GM21390 (cell line): ENCODE measurements at regions not wholly inside any gene's neighbourhood (a gene's known extent, or its start where the extent isn't known, plus 50 kb on each side); places are given as distances from the start of the nearest gene placed in this dataset.

Source experiments
- ATAC-seq: cut with Tn5 transposase; IDR thresholded peaks from one replicate; pipeline ENCODE4 v1.9.1; 2021; ENCODE audit not compliant: unreplicated experiment

DNA sequence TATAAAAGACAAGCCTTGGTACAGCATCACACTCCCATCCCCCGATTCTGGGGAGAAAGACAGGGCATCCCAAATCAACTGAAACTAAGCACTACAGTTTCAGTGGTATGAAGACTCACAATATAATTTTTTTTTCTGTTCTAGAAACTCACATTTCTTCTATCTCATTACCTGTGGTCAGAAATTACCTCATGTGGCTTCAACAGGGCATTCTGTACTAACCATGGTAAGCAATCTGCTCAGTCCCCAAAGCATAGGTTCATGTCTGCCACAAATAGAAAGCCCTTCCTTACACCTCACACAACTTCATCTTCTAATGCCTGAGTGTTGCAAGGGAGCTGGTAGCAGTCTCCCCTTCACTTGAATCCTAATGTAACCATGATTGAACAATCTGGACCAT is 147.4 kb upstream of the POU2AF2 start:
- ATAC-seq = no peak

DNA sequence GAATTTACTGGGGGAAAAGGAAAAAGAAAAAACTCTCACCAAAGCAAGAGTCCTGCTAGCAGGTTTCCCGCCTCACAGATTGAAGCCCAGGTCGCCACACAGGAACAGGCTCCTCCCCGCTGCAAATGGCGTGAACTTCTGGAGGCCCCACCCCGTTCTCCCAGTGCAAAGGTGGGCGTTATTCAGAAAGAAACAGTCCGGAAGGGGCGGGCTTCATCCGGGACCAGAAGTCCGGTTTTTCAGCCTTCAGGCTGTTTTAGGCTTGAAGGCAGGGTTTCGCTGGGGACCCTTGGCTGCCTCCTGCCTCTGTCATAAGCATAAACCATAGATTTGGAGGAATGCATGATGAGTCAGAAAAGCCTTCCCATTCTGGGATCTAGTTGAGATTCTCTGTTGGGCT is 148.3 kb upstream of the POU2AF2 start:
- ATAC-seq = no peak

DNA sequence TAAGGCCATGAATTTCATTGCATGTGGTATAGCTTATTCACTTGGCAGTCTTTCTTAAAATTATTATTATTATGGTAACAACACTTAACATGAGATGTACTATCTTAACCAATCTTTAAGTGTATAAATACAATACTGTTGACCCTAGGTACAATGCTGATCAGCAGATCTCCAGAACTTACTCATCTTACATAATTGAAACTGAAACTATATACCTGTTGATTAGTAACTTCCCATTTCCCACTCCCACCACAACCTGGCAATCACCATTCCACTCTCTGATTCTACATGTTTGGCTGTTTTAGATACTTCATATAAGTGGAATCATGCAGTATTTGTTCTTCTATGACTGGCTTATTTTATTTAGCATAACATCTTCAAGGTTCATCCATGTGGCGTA is 150.2 kb upstream of the POU2AF2 start:
- ATAC-seq = no peak

DNA sequence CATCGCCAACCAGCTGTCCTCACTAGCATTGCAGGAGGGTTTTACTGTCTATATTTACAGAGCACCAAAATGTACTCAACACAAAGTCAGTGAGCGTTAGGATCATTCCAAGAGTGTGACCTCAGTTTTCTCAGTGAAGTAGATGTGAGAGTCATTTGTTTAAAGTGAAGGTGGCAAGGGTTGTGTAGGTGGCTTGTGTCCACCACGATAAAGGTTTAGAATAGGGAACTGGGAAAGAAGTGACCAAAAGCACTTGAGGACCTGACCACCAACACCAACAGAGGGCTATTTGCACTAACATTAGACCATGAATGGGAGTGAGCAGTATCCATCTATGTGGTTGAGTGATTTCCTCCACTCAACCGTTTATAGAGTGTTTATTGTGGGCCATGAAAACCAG is 152.5 kb upstream of the POU2AF2 start:
- ATAC-seq = no peak

DNA sequence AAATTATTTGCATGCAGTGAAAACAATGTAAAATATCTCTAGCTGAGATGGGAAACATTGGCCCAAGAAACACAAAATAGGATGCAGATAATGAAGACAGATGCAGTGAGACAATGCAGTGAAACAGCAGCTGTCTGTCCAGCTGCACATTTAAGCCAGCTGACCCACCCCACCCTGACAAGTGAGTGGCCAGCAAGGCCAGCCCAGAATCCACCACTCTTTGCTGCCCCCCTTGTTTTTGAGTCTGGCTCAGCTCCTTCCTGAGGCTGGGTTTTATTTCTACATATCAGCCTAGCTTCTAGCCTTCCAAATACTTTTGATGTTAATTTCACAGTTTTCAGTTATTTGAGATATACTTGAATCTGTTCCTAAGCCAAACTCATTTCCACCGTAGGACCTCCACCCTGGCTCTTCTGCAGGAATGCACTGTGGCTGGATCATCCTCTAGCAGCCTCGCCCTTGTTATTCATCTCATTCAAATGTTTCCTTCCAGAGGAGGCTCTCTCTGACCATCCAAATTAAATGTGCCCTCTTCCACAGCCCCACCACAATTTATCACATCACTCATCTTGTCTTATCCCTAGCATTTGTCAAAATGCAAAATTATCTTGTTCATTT is 154.1 kb upstream of the POU2AF2 start:
- ATAC-seq = no peak

DNA sequence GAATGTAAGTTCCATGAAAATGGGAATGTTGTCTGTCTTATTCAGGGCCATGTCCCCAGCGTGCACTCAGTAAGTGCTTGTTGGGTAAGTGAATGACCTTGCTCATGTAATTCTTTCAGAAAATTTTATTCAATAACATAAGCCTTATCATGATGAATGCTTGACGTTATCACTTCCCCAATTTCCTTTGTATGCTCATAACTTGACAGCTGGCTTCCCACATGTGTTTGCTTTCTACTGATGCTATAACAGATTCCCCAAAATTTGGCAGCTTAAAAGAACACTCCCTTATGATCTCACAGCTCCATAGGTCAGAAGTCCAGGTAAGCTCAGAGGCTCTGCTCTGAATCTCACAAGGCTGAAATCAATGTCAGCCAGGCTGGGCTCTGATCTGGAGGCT is 155.8 kb upstream of the POU2AF2 start:
- ATAC-seq = no peak

DNA sequence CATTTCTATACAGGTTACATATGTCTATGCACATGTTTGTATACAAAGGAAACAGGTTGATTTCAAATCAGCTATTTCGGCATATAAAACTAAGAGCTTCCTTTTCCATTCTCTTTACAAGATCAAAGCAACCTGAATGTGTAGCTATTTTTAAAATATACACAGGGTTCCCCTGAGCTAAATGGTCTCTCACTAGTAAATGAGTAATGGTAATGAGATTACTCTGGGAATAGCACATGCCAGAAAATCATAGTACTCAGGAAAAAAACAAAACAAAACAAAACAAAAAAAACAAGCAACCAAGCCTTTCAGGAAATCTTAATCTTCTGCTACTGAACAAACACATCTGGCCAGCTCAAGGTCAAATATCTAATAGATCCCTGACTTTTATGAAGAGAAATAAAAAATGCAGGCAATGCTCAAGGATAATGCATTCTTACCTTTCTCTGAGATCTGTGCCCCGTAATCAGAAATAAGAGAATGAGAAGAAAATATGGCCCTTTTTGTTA is 156.6 kb upstream of the POU2AF2 start:
- no peak for ATAC-seq

DNA sequence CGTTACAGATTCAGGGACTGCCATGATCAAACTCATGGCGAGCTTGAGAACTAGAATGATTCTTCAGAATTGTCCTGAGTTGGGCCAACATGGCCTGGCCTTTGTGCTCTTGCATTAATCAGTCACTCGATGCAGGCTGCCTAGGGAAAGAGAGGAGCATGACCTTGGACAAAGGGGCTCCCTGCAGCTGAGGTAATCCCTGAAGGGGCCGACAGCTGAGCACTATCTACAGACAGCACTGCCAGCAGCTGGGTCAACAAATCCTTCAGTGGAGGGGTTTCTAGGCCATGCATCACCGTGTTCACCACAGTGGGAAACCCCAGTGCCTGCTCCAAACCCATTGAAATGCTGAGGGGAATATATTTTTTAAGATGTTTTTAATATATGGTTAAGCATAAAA is 159.5 kb upstream of the POU2AF2 start:
- no peak for ATAC-seq

DNA sequence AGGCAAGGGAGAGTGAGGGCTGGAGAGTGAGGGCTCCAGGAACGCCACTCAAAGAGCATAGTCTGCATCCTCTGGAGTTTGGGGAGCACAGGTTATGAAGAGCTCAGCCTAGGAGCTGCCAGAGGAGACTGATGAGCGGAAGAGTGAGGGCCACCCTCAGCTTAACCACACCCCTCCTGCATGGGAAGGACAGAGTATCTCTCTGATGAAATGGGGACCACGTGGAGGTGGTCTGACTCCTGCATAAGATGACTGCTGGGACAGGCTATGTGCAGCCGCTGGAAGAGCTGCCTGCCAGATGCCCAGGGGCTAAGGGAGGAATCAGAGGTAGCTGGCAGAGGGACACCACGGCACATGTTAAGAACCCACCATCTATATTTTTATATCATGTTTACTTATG is 162.9 kb upstream of the POU2AF2 start:
- ATAC-seq = no peak

DNA sequence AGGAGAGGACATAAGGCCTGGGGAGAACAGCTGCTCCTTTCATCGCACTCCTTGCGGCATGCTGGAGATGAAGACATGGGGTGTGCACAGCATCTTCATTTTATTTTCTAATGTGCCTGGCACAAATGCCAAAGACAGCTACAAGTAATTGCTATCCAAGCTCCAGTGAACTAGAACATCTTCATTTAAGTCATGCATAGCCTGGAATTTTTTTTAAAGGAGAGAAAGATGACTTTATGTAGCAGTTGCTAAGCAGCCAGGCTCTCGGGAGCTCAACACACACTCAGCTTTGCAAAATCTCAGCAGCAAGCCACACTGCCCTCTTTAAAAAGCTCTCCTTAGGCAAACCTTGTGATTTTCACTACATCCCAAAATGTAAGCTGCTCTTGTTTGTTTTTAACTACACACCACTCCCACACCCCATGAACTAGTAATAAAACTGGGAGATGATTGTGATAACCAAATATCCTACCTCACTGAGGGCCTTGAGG is 164.5 kb upstream of the POU2AF2 start:
- no peak for ATAC-seq

DNA sequence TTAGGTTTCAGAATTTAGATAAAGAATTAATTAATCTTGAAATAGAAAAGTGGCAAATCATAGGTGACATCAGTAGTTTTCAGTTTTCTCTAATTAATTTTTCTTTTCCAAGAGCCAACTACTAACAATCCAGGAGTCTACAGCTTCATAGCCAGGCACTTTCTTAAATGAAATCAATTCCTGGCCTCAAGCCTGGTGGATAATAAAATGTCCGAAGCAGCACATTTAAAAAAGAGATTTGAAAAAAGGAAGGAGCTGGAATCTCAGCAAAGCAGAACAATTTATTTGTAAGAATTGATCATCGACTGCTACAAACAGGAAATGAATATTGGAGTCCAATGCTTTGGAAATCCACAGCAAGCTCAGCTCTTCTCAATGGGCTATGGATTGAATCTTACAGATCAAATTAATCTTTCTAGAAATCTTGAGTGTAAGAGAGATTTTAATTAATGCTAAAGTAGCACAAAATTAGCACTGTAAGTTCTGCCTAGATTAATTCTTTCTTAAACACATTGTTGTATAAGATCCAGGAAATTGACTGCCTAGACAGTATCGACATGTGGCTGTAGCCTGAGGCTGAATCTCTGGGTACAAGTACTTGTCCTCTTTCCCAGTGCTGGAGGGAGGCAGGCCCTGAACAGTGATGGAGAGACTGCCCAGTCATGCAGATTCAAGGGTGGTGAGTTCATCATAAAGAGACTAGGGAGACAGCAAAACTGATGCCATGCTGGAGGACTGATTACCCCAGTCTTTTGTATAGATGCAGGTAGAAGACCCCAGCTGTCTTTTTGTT is 167.8 kb upstream of the POU2AF2 start:
- no peak for ATAC-seq

DNA sequence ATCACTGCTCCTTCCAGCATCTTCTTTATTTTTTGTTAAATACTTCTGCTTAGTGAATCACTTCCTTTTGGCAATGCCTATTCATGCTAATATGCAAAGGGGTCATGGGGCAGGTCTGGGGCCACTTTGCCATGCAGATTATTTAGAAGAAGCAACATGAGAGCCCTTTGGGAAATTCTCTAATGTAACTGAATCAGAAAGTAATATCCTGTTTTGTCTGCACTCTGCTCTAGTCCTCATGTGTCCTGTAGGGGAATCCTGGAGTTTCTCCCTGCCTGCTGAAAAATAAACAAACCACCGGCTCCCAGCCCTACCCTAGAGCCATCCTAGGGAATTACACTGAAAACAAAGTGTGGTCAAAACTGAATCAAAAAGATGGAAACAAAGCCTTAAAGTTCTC is 176.5 kb upstream of the POU2AF2 start:
- ATAC-seq = no peak

DNA sequence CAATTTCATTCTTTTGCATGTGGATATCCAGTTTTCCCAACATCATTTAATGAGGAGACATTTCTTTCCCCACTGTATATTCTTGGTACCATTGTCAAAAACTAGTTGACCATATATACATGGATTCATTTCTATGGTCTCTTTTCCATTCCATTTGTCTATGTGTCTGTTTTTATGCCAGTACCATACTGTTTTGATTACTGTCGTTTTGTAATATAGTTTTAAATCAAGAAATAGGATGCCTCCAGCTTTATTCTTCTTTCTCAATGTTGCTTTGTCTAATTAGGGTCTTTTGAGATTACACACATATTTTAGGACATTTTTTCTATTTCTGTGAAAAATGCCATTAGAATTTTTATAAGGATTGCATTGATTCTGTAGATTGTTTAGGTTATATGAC is 177.5 kb upstream of the POU2AF2 start:
- ATAC-seq = no peak

DNA sequence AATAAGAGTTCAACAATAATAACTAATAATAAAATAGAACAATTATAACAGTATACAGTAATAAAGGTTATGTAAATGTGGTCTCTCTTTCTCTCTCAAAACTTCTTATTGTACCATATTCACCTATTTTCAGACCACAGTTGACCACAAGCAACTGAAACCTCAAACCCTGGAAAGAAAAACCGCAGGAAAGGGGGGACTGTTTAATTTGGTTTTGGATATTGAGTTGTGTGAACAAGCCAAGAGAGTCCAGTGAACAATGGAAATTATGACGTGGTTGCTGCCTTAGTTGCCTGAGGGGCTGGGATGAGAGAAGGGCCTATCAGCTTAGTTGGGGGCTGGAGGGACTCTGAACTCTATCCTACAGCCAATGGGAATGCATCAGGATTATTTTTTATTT is 178.7 kb upstream of the POU2AF2 start:
- ATAC-seq = no peak

DNA sequence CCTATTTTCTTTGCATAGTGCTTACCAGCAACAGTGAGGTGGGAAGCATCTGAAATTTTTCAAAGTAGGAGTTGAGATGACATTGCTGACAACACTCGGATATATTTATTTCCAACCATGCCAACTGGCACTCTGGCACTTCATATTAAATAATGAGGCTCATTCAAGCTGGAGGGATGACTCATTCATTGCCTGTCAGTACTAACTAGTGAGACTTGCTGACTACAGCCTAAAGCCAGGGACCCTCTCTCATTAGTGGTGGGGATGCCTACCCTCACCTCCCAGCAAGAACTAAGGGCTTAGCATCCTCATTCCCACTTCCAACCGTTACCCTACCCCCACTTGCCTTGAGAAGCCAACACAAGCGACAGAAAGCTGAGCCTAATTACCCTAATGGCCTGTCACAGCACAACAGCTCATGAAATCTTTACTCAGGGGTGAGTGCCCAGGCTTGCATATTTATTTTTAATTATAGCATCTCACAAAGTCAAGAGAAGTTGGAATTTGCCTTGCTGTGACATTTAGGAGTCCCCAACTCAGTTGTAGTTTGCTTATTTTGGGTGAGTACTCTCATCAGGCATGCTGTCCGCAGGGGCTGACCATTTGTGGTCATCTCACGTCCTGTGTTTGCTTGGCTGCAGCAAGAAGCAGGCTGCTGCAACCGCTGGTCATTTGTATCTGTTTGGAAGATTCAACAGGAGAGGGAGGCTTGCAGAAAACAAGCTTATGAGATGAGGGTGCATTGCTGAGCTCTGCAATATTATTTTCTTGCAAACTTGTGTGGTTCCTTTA is 181.6 kb upstream of the POU2AF2 start:
- ATAC-seq = no peak

DNA sequence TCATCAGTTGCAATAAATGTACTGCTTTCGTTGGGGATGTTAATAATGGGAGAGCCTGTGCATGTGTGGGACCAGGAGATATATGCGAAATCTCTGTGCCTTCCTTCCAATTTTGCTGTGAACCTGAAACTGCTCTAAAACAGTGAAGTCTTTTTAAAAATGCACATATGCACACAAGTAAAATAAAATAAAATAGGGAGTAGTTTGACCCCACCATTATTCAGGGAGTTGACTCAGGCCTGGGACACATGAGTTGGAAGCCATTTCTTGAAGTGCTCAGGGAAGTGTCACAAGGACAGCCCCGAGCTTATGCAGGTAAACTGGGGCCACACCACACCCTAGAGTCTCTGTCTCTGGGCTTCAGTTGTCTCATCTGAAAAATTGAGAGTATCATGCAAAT is 183.1 kb upstream of the POU2AF2 start:
- no peak for ATAC-seq

DNA sequence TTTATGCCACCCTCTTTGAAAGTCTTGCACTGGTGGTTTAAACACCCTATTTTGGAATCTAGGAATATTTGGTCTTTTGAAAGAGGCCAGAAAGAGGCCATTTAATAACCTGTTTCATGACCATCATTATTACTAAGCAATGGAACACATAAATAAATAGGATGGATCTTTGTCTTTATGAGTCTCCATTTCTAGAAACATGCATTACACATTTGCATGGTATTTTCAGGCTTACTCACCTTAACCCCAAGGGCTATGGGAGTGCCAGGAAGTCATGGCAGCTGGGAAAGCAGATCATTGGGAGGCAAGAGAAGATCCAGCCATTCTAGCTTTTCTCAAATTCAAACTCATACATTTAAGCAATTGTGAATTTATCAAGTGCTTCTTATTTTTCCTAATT is 185.8 kb upstream of the POU2AF2 start:
- no peak for ATAC-seq

DNA sequence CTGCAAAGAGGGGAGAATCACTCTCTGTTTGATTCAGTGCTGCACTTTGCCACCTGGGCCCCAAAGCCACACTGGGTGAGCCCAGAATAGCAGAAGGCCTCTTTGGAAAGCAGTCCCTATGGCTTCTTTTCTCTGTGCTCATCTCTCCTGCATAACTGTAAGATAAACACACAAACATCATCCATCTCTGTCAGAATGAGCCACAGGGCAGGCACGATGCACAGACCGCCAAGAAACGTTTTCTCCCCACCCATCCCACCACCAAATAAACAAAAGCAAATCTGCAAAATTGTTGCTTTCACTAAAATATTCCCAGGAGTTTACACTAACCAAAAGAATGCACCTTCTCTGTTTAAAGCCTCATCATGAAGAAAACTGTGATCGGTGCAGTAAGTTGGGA is 196.4 kb upstream of the POU2AF2 start:
- ATAC-seq = no peak

DNA sequence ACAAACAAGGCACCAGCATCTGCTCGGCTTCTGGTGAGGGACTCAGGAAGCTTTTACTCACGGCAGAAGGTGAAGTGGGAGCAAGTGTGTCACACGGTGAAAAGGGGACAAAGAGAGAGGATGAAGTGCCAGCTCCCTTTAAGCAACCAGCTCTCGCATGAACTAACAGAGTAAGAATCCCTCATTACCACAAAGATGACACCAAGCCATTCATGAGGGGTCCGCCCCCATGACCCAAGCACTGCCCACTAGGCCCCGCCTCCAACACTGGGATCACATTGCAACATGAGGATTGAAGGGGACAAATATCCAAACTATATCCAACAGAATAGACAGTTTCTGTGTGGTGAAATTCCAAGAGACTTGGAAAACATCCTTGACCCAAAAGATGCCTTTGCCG is 198.2 kb upstream of the POU2AF2 start:
- no peak for ATAC-seq

DNA sequence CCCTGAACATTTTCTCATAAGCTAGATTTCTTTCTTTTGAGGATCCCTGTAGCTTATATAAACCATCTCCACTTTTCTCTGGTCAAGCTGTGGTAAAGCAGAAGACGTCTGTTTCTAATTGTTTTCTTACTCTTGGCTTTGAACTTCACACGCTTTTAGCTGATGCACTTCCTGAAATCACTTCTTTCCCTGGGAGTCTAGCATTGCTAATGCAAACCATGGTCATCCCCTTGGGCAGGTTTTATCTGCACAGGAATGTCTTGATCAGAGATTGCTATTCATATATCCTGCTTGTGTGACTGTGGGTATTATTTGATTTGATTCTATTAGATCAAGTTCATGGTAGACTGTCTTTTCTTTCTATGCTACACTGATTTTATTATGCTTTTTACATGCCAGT is 199.2 kb upstream of the POU2AF2 start:
- ATAC-seq = no peak

DNA sequence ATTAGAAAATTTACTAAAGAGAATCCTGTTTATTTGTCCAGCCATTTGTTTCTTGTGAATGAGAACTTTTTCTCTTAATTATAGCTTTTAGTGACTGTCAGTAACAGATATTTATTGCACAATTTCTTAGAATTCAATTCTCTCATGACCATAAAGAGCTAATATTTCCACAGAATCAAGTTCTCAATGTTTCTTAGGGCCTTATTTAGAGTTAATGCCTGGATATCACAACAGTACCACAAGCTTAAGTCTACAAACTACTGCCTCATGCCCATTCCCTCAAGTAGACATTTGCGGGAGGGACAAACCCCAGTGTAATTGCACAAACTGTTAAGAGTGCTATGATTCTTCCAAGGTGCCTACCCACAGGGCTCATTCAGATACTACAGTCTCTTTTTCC is 199.7 kb upstream of the POU2AF2 start:
- ATAC-seq = no peak

DNA sequence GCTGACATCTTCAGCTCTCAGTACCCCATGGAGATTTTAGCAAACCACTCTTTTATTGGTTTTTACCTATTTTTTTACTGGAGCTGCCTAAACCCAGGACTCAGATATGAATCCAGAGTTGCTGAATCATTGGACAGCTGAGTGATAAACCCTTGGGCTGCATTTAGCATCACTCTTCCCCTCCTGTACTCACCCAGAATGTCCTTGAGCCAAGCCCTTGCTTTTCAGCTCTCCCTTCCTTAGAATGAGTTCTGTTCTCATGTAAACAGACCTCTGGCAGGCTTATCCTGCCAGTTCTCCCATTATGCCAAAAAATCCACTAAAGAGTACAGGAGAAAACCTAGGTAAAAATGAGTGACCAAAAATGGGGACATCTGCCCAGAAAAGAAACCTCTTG is 200.1 kb upstream of the POU2AF2 start:
- no peak for ATAC-seq
